Bronchial epithelial cell (primary cell): ENCODE measurements at regions not wholly inside any gene's neighbourhood (a gene's known extent, or its start where the extent isn't known, plus 50 kb on each side); places are given as distances from the start of the nearest gene placed in this dataset.
"Not testable (repeated sequence)": the region's sequence is repeated elsewhere in the genome, so short reads cannot be mapped to it uniquely, and the experiment has no call there.

Source experiments
- DNase-seq: peaks from one replicate; pipeline ENCODE4 v3.0.0-alpha.2; 2010; ENCODE audit warnings: low read depth
- FAIRE-seq: peaks from 2 replicates; lab custom pipeline; 2011; peaks lifted over from hg19 to GRCh38; lab: Jason Lieb, UNC
- H3K27me3 ChIP-seq: 2 replicates; pipeline ENCODE4 v1.5.1; 2011; ENCODE audit warnings: low read length; ENCODE audit not compliant: control insufficient read depth, insufficient read depth
- H3K36me3 ChIP-seq: 2 replicates; pipeline ENCODE4 v1.5.1; 2011; ENCODE audit warnings: low read length; ENCODE audit not compliant: control insufficient read depth, insufficient read depth
- H3K4me3 ChIP-seq: 2 replicates; pipeline ENCODE4 v1.5.1; 2011; ENCODE audit warnings: mild to moderate bottlenecking, low read depth, low read length, control low read depth
- TF ChIP-seq, protein P1 (sequence below): IDR thresholded peaks from 2 replicates; pipeline ENCODE4 v1.5.1; 2011; ENCODE audit warnings: mild to moderate bottlenecking, moderate library complexity, low read length, control low read depth, inconsistent platforms; ENCODE audit not compliant: insufficient read depth, severe bottlenecking

DNA sequence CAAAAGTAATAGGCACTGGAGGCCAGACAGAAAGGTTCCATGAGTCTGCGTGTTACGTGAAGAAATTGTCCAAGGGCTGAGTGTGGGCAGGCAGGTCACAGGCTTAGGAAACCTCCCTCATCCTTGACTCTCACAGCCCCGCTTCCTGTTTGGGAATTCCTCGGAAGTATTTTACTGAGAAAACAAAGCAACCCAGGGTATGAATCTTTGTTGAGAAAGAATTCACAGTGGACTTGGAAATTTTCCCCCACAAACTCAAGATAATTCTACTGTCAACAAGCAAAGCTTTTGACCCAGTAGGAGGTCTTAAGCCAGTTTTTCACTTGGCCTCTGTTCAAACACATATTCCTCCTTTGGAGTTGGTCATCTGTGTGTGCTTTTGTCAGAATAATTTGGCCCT is 377.1 kb upstream of the TPM1 start:
- DNase-seq, result no peak
- no peaks in the 10 kb centered on the region for H3K27me3 ChIP-seq
- no peak for FAIRE-seq
- TF ChIP-seq, protein P1, sequence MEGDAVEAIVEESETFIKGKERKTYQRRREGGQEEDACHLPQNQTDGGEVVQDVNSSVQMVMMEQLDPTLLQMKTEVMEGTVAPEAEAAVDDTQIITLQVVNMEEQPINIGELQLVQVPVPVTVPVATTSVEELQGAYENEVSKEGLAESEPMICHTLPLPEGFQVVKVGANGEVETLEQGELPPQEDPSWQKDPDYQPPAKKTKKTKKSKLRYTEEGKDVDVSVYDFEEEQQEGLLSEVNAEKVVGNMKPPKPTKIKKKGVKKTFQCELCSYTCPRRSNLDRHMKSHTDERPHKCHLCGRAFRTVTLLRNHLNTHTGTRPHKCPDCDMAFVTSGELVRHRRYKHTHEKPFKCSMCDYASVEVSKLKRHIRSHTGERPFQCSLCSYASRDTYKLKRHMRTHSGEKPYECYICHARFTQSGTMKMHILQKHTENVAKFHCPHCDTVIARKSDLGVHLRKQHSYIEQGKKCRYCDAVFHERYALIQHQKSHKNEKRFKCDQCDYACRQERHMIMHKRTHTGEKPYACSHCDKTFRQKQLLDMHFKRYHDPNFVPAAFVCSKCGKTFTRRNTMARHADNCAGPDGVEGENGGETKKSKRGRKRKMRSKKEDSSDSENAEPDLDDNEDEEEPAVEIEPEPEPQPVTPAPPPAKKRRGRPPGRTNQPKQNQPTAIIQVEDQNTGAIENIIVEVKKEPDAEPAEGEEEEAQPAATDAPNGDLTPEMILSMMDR, result no peak
- no peaks in the 10 kb centered on the region for H3K36me3 ChIP-seq
- H3K4me3 ChIP-seq, result no peak overlapping the region

DNA sequence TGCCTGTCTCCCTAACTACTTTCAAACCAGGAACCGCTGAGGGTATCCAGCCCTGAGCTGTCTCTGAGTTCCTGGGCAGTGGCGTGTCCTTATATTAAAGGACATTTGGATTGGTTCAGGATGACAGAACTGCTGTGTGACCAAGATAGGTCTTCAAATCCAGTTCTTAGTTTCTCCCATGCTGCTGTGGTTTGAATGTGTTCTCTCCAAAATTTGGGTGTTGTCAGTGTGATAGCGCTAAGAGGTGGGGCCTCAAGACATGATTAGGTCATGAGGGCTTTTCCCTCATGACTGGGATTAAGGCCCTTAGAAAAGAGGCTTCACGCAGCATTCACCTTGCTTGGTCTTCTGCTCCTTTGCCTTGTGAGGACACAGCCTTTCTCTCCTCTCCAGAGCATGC is 376.5 kb upstream of the TPM1 start:
- no peaks in the 10 kb centered on the region for H3K36me3 ChIP-seq
- no peak for FAIRE-seq
- no peak overlapping the region for H3K4me3 ChIP-seq
- no peak for DNase-seq
- TF ChIP-seq, protein P1, result no peak
- H3K27me3 ChIP-seq, result no peaks in the 10 kb centered on the region

DNA sequence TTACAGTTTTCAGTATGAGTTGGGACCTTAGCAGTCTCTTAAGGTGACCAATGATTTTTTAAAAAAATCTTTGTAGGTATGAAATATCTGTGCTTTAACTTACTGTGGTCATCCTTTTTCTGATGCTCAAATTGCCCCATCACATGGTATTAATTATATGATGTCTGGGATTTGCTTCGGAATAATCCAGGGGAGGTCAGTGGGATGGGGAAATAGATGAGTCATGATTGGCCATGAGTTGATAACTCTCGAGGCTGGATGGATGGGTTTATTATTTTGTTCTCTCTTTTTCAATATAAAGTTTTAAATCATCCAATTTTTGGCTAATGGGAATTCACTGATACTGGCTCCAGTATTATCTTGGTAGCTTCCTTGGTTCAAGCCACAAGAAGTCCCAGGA is 370.3 kb upstream of the TPM1 start:
- no peaks in the 10 kb centered on the region for H3K27me3 ChIP-seq
- no peaks in the 10 kb centered on the region for H3K36me3 ChIP-seq
- TF ChIP-seq, protein P1, result no peak
- DNase-seq (no peak), FAIRE-seq (no peak)
- no peak overlapping the region for H3K4me3 ChIP-seq

DNA sequence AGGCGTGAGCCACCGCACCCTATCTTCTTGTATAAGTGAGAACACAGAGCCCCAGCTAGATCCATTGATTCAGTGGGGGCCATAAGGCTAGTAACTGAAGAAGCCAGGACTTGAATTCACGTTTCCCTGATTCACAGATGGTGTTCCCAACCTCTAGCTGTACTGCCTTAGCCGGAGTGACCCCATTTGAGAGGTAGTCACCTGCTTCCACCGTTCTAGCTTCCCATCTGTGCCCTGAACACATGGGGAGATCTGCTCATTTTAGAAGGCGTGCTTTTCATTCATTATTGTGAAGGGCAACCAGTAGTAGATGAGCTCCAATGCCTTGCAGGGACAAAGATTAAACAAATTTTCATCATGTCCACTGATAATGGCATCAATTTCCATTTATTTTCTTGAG is 365.7 kb upstream of the TPM1 start:
- H3K4me3 ChIP-seq, result no peak overlapping the region
- H3K27me3 ChIP-seq, result no peaks in the 10 kb centered on the region
- DNase-seq (no peak), FAIRE-seq (no peak)
- TF ChIP-seq, protein P1, result no peak
- no peaks in the 10 kb centered on the region for H3K36me3 ChIP-seq

DNA sequence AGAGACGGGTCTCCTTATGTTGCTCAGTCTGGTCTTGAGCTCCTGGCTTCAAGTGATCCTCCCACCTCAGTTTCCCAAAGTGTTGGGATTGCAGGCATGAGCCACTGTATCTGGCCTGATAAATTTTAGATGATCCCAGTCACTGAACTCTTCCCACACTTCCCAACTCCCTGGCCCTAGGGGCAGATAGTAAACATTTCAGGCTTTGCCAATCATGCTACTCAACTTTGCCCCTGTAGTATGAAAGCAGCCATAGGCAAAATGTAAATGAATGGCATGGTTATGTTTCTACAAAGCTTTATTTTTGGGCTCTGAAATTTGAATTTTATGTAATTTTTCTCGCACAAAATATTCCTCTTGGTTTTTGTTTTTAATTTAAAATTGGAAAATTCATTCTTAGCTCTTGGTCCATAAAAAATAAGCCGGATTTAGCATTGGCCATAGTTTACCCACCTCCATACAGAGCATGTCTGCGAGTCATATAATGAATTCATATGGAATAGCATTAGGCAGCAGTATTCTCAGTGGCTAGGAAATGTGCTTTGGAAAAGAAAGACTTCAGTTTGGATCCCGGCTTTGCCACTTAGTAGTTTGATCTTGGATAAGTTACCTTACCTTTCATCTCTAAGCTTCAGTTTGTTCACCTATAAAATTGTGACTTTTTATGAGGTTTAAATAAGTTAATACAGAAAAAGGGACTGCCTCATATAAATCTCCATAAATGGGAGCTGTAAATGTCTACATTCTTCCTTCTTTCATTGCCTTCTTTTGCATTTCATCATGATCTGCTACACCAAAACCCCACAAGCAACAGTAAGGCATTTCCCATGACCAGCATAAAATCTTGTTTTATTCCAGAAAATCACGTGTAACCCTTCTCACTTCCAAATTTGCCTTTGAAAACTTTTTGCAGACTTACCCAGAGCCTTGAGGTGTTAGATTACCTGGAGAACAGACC is 360.3 kb upstream of the TPM1 start:
- no peak for DNase-seq
- no peak for FAIRE-seq
- Histone ChIP-seq H3K36me3 (no peaks in the 10 kb centered on the region), H3K4me3 (no peak overlapping the region), H3K27me3 (peaks cover 4% of the 10 kb centered on the region)
- TF ChIP-seq, protein P1, result no peak

DNA sequence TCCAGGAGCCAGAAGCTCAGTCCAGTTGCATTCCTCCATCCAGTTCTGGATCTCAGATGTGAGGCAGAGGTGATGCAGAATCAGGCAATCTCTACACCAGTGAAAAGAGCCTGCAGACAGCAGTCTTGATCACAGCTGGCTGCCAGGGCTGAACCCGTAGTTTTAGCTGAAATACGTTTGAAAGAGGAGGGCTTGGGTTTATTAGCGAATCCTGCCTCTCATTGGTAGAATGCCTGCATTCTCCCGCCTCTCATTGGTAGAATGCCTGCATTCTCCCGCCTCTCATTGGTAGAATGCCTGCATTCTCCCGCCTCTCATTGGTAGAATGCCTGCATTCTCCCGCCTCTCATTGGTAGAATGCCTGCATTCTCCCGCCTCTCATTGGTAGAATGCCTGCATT is 359.4 kb upstream of the TPM1 start:
- H3K36me3 ChIP-seq, DNase-seq, H3K4me3 ChIP-seq, H3K27me3 ChIP-seq, FAIRE-seq: not testable (repeated sequence)
